Mesenchymal stem cell (in vitro differentiated cells and primary cell): ENCODE measurements at regions not wholly inside any gene's neighbourhood (a gene's known extent, or its start where the extent isn't known, plus 50 kb on each side); places are given as distances from the start of the nearest gene placed in this dataset.

ENCODE experiments used
- DNase-seq: peaks from one replicate; pipeline ENCODE4 v3.0.0-alpha.2; 2013
- H2AFZ ChIP-seq: one replicate; pipeline ENCODE4 v1.6.1; 2013; ENCODE audit warnings: low read depth, mild to moderate bottlenecking, control low read depth, inconsistent platforms, low read length, moderate library complexity
- H2AK5ac ChIP-seq: 2 replicates; pipeline ENCODE4 v1.6.1; 2013; ENCODE audit warnings: low read length, moderate library complexity, mild to moderate bottlenecking, inconsistent platforms; ENCODE audit not compliant: severe bottlenecking
- H2BK120ac ChIP-seq: one replicate; pipeline ENCODE4 v1.6.1; 2013; ENCODE audit warnings: low read depth, mild to moderate bottlenecking, inconsistent platforms, low read length, moderate library complexity
- H2BK12ac ChIP-seq, 2 experiments: one replicate each; pipeline ENCODE4 v1.6.1; 2013; ENCODE audit warnings: inconsistent platforms in 2 of 2, low read length in 2 of 2, mild to moderate bottlenecking in 2 of 2, moderate library complexity in 2 of 2, control low read depth in 1 of 2
- H2BK15ac ChIP-seq: one replicate; pipeline ENCODE4 v1.6.1; 2013; ENCODE audit warnings: mild to moderate bottlenecking, low read depth, inconsistent platforms; ENCODE audit not compliant: poor library complexity, severe bottlenecking
- H2BK5ac ChIP-seq: 2 replicates; pipeline ENCODE4 v1.6.1; 2013; ENCODE audit warnings: low read depth, mild to moderate bottlenecking, low read length, control low read depth, inconsistent platforms; ENCODE audit not compliant: poor library complexity, severe bottlenecking
- H3K14ac ChIP-seq, 2 experiments: one replicate each; pipeline ENCODE4 v1.6.1; 2013; ENCODE audit warnings: inconsistent platforms in 2 of 2, low read length in 2 of 2, control low read depth in 1 of 2, mild to moderate bottlenecking in 1 of 2, moderate library complexity in 1 of 2
- H3K18ac ChIP-seq, 2 experiments: one replicate each; pipeline ENCODE4 v1.6.1; 2013; ENCODE audit warnings: inconsistent platforms in 2 of 2, low read length in 2 of 2, control low read depth in 1 of 2, low read depth in 1 of 2, mild to moderate bottlenecking in 1 of 2
- H3K23ac ChIP-seq, 2 experiments: one replicate each; pipeline ENCODE4 v1.6.1; 2013; ENCODE audit warnings: inconsistent platforms in 2 of 2, low read length in 2 of 2, mild to moderate bottlenecking in 2 of 2, moderate library complexity in 2 of 2, control low read depth in 1 of 2
- H3K27ac ChIP-seq: 2 replicates; pipeline ENCODE4 v1.5.1; 2013; ENCODE audit warnings: mild to moderate bottlenecking, moderate library complexity, low read length, control low read depth, inconsistent platforms; ENCODE audit not compliant: poor library complexity, severe bottlenecking
- H3K27me3 ChIP-seq, 2 experiments: 2 replicates each; pipeline versions ENCODE4 v1.6.1 to v1.7.0; 2013; ENCODE audit warnings: low read length in 2 of 2, mild to moderate bottlenecking in 2 of 2, moderate library complexity in 2 of 2, control low read depth in 1 of 2, inconsistent platforms in 1 of 2; ENCODE audit not compliant: control insufficient read depth in 1 of 2, insufficient read depth in 1 of 2
- H3K36me3 ChIP-seq, 2 experiments: 2 replicates each; pipeline versions ENCODE4 v1.6.1 to v1.7.0; 2013; ENCODE audit warnings: low read length in 2 of 2, control low read depth in 1 of 2, inconsistent platforms in 1 of 2, low read depth in 1 of 2, mild to moderate bottlenecking in 1 of 2; ENCODE audit not compliant: insufficient read depth in 2 of 2, control insufficient read depth in 1 of 2
- H3K4ac ChIP-seq, 2 experiments: one replicate each; pipeline ENCODE4 v1.6.1; 2013; ENCODE audit warnings: inconsistent platforms in 2 of 2, low read length in 2 of 2, mild to moderate bottlenecking in 2 of 2, moderate library complexity in 2 of 2, control low read depth in 1 of 2, low read depth in 1 of 2
- H3K4me1 ChIP-seq: 2 replicates; pipeline ENCODE4 v1.6.1; 2013; ENCODE audit warnings: low read depth, low read length, control low read depth; ENCODE audit not compliant: control insufficient read depth, insufficient read depth
- H3K4me2 ChIP-seq: 2 replicates; pipeline ENCODE4 v1.6.1; 2013; ENCODE audit warnings: low read length, mild to moderate bottlenecking, inconsistent platforms; ENCODE audit not compliant: poor library complexity, severe bottlenecking
- H3K4me3 ChIP-seq, 2 experiments: 2 replicates each; pipeline versions ENCODE4 v1.5.1 to v1.7.0; 2013; ENCODE audit warnings: low read length in 2 of 2, mild to moderate bottlenecking in 2 of 2, control low read depth in 1 of 2, low read depth in 1 of 2; ENCODE audit not compliant: insufficient read depth in 1 of 2
- H3K79me1 ChIP-seq: replicated peaks from 2 replicates; pipeline ENCODE4 v1.6.1; 2013; ENCODE audit warnings: mild to moderate bottlenecking, control low read depth, low read length, inconsistent platforms; ENCODE audit not compliant: poor library complexity, severe bottlenecking
- H3K9ac ChIP-seq: 2 replicates; pipeline ENCODE4 v1.7.0; 2013; ENCODE audit warnings: mild to moderate bottlenecking, low read length, moderate library complexity
- H3K9me3 ChIP-seq: 2 replicates; pipeline ENCODE4 v1.7.0; 2013; ENCODE audit warnings: mild to moderate bottlenecking, low read length; ENCODE audit not compliant: control insufficient read depth
- H4K8ac ChIP-seq: one replicate; pipeline ENCODE4 v1.6.1; 2013; ENCODE audit warnings: inconsistent platforms, mild to moderate bottlenecking, low read length, moderate library complexity
- H4K91ac ChIP-seq: one replicate; pipeline ENCODE4 v1.6.1; 2013; ENCODE audit warnings: mild to moderate bottlenecking, low read length, inconsistent platforms
- WGBS: methylation state at CpG from one replicate; pipeline ENCODE4 v1.1.7; 2013; ENCODE audit warnings: mixed read lengths; 5-methylcytosine and 5-hydroxymethylcytosine counted together

DNA sequence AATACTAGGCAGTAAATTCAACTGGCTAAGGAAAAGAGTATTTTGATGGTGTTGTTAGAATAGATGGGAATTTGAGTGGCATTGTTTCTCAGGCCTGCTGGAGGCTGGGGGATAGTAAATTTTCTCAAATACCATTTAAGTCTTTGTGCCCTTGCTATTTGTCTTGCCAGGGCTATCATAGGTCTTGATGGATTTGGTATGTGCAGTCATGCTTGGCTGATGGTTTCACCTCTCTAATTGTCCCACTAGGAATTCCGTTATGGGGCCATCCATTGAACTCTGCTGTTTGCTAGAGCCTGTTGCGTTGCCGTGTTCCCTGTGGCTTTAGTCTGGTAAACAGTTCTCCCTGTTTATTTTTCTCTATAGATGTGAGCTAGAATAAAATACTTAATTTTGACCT is 438.1 kb upstream of the FAM98A start:
- Histone ChIP-seq H3K4me3 (no peak overlapping the region), H2AK5ac (no peak overlapping the region), H3K36me3 (no peaks in the 10 kb centered on the region), H2BK5ac (no peak overlapping the region), H3K14ac (no peak overlapping the region), H3K23ac (no peak overlapping the region), H4K91ac (no peak overlapping the region), H4K8ac (no peak overlapping the region), H3K79me1 (no peaks in the 10 kb centered on the region), H3K18ac (no peak overlapping the region), H3K9ac (no peak overlapping the region), H2BK120ac (no peak overlapping the region), H3K27me3 (no peaks in the 10 kb centered on the region), H3K4ac (no peak overlapping the region), H3K4me2 (no peak overlapping the region), H3K27ac (no peak overlapping the region), H2BK15ac (no peak overlapping the region), H2AFZ (no peak overlapping the region), H2BK12ac (no peak overlapping the region), H3K4me1 (no peaks in the 10 kb centered on the region), H3K9me3 (no peaks in the 10 kb centered on the region)
- no peak for DNase-seq
- WGBS = 21% methylated on average over 3 of the region's 3 CpGs

DNA sequence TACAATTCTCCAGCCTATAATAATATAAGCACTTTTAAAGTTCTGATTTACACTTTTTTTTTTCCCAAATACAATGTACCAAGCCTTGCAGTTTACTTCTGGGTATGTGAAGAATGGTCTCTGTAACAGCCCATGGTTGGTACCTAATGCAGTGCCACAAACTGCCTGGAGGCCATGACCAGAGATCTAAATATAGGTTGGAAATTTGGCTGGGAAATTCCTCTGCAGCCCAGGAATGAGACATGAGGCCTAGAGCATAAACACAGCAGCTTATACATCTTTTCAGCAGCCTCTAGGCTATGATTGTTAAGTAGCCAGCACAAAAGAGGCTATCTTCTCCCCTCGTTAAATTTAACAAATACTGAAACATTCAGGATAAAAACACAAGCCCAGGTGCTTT is 432.0 kb upstream of the FAM98A start:
- Histone ChIP-seq H2AFZ (no peak overlapping the region), H2AK5ac (no peak overlapping the region), H3K36me3 (no peaks in the 10 kb centered on the region), H3K27ac (no peak overlapping the region), H2BK12ac (no peak overlapping the region), H2BK120ac (no peak overlapping the region), H3K79me1 (no peaks in the 10 kb centered on the region), H3K4me3 (no peak overlapping the region), H2BK15ac (no peak overlapping the region), H3K4ac (no peak overlapping the region), H2BK5ac (no peak overlapping the region), H4K91ac (no peak overlapping the region), H3K9ac (no peak overlapping the region), H3K9me3 (no peaks in the 10 kb centered on the region), H4K8ac (no peak overlapping the region), H3K4me2 (no peak overlapping the region), H3K18ac (no peak overlapping the region), H3K27me3 (no peaks in the 10 kb centered on the region), H3K23ac (no peak overlapping the region), H3K14ac (no peak overlapping the region), H3K4me1 (no peaks in the 10 kb centered on the region)
- WGBS = 60% methylated on average over 1 of the region's 1 CpG
- peak; percentile 1 for DNase-seq

DNA sequence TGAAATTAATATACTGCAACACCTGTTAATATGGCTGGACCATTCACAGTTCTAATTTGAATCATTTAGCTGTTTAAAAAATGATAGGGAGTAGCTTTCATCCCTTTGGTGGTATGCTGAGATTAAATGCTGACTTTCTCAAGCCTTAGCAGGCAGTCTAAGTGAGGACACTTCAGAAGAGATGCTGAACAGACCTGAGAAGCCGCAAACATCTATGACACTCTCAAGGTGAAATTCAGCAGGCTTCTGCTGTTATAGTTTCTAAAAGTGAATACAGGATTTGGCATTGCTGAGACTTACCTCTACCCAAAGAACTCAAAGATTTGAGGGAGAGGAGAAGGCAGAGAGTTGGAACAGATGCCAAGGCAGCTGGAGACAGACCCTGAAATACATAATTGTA is 431.2 kb upstream of the FAM98A start:
- Histone ChIP-seq H2BK12ac (no peak overlapping the region), H4K8ac (no peak overlapping the region), H2AK5ac (no peak overlapping the region), H3K4me1 (no peaks in the 10 kb centered on the region), H2BK5ac (no peak overlapping the region), H3K18ac (no peak overlapping the region), H3K23ac (no peak overlapping the region), H2AFZ (no peak overlapping the region), H3K27ac (no peak overlapping the region), H3K9ac (no peak overlapping the region), H3K4ac (no peak overlapping the region), H2BK120ac (no peak overlapping the region), H3K4me2 (no peak overlapping the region), H3K14ac (no peak overlapping the region), H3K4me3 (no peak overlapping the region), H3K27me3 (no peaks in the 10 kb centered on the region), H3K36me3 (no peaks in the 10 kb centered on the region), H4K91ac (no peak overlapping the region), H3K9me3 (no peaks in the 10 kb centered on the region), H2BK15ac (no peak overlapping the region), H3K79me1 (no peaks in the 10 kb centered on the region)
- no peak for DNase-seq
- WGBS = no CpG with 5 or more reads among the region's 1 CpG

- Histone ChIP-seq H3K4me2 (no peak overlapping the region), H3K79me1 (no peaks in the 10 kb centered on the region), H2BK12ac (no peak overlapping the region), H3K4me3 (no peak overlapping the region), H3K9me3 (no peaks in the 10 kb centered on the region), H2BK5ac (no peak overlapping the region), H3K9ac (no peak overlapping the region), H3K36me3 (no peaks in the 10 kb centered on the region), H3K4me1 (no peaks in the 10 kb centered on the region), H3K27me3 (no peaks in the 10 kb centered on the region), H3K4ac (no peak overlapping the region), H4K91ac (no peak overlapping the region), H2BK120ac (no peak overlapping the region), H3K23ac (no peak overlapping the region), H2AK5ac (no peak overlapping the region), H4K8ac (no peak overlapping the region), H3K27ac (no peak overlapping the region), H2BK15ac (no peak overlapping the region), H2AFZ (no peak overlapping the region), H3K14ac (no peak overlapping the region), H3K18ac (no peak overlapping the region)
- no peak for DNase-seq
- WGBS = 94% methylated on average over 2 of the region's 3 CpGs
Measured at GRCh38 chr2:34029073-34029472, 430.0 kb upstream of the FAM98A start.
